HG03135 (cell line): ENCODE measurements at regions not wholly inside any gene's neighbourhood (a gene's known extent, or its start where the extent isn't known, plus 50 kb on each side); places are given as distances from the start of the nearest gene placed in this dataset.
"Not testable (repeated sequence)": the region's sequence is repeated elsewhere in the genome, so short reads cannot be mapped to it uniquely, and the experiment has no call there.

ENCODE experiments used
- ATAC-seq: cut with Tn5 transposase; IDR thresholded peaks from one replicate; pipeline ENCODE4 v1.9.1; 2021; ENCODE audit warnings: mild to moderate bottlenecking, moderate library complexity; ENCODE audit not compliant: unreplicated experiment

DNA sequence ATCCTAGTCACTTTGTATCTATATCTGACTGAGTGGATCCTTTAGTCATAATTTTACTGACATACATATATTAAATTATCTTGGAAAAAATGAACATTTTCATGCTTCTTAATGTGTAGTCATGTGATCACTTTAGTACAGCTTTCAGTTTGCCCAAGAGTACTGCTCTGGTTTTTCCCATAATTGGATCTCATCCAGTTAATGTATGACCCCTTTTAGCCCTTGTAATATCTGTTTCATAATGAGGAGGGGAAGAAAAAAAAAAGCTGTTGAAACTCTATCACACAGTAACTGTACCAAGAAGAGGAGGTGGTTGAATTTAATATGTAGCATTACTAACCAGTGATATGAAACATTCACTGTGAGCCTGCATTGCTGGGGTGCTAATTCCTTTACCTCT lies 328.7 kb downstream of the PTPRC start:
- no peak for ATAC-seq

DNA sequence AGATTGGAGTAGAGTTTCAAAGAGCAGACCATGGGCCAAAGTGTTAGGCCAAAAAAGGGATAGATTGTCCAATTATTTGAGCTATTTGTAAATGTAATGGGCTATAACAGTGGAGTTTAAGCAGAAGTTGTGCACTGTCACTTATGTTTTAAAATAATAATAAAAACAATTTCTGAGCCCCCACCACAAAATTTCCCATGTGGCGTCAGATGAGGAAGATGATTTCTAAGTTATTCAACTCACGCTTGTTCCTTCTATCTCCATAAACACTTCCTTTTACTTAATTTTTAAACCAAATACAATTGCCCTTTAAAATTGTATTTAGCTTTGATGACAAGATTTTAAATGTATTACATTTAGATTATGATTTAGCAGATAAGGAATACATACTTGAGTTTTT lies 330.0 kb downstream of the PTPRC start:
- no peak for ATAC-seq

DNA sequence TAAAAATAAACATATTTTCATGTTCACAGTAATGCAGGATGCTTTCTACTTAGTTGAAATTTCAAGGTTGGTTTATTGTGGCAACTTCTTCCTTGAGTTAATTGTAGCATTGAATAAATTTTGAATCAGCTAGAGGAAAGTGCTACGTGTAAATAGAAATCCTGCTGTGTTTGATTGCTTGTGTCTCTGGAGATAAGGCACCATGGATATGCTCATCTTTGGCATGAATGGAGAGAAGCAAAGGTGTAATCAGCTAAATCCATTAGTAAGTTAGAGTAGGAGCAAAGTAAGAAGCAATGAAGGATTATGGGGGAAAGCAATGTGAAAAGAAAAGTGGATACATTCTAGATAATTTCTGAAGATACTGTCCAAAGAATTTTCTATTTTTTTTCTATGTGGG lies 331.1 kb downstream of the PTPRC start:
- ATAC-seq = no peak

DNA sequence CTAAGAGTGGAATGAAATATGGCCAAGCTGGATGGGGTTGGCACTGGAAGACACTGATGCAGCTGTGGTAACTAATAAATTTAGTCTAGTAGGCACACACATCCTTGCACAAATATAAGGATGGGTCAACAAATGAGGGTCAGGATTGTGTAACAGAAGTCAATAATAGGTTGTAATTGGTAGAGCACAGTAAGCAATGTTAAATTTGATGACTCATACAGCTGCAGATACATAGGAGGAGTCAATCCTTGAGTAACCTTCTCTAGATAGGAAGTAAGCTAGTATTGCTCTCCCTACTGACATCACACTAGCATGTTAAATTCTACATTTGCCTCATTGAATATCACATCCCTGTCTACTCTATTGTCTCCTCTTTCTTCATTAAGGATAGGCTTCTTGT lies 332.1 kb downstream of the PTPRC start:
- ATAC-seq = no peak

DNA sequence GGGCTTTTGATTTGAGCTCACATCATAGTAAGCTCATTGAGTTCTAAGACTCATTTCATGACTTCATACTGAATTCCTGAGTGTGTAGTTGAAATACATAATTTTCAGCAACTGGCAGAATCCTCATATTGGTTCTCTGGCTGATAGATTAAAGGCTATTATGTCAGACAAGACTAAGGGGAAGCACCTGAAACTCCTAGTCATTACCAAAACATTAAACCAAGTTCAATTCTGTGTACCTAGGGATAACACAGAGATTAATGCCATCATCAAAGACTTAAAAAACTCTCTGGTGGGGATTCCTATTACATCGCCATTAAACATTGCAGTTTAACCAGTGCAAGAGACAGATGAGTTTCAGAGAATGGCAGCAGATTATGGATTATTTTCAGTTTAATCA lies 339.1 kb downstream of the PTPRC start:
- ATAC-seq = no peak

DNA sequence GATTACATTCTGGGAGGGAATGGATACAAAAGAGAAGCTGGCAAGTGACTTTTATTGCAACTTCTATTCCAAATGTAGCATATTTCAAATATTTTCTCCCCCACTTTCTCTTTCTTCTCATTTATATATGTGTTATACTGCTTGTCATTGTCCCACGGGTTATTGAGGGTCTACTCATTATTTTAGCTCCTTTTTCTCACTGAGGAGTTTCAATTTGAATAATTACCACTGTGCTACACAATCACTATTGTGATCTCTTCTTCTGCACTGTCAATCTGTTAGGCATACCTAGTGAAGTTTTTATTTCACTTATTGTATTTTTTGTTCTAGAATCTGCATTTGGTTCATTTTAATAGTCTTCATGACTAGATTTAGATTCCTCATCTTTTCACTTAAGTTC lies 339.7 kb downstream of the PTPRC start:
- ATAC-seq = no peak

DNA sequence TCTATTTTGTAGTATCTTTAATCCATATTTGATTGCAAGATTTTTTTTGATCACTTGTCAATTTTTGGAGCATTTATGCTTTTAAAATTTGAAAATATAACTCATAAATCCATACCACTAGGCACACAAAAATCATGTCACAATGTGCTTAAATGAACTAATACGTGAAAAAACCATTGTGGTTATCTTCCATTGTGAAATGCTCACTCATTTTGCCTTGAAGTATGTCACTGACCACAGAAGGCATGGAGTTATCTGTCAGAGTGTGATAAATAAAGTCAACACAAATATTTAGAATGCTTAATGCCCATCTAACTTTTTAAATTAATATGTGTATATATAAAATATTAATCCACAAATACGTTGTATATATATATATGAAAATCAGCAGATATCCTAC lies 347.2 kb downstream of the PTPRC start:
- ATAC-seq = no peak

DNA sequence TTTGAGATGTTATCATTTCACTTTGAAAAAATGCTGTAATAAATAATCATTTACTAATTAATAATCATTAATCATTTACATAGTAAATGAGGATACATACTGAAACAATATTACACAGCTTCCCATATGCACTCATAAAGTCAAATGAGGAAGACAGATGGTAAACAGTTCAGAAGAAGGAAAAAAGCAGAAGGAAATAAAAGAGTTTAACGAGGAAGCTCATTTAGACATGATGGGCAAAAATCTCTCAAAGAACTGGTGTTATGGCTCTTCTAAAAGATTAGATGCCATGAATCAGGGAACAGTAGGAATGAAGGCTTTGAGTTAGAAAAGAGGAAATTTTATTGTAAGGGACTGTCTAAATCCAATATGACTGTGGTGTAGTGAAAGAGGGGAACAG lies 347.6 kb downstream of the PTPRC start:
- ATAC-seq = no peak

DNA sequence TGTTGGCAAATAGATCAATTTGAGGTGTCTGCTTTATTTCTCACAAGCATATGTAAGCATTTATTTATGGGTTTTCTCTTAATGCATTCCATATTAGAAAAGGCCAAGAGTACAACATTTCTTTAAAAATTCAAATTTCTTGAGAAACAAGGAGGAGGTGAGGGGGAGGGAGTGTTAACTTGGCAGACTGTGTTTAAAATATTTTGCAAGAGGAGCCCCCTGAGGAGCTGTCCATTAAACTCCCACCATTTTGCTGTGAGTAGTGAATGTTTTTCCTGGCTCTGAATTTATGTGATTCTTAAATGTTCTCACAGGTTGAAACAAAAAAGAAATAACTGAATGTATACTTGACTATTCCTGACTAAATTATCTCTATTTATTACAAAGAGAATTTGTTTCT lies 363.8 kb downstream of the PTPRC start:
- ATAC-seq = no peak

DNA sequence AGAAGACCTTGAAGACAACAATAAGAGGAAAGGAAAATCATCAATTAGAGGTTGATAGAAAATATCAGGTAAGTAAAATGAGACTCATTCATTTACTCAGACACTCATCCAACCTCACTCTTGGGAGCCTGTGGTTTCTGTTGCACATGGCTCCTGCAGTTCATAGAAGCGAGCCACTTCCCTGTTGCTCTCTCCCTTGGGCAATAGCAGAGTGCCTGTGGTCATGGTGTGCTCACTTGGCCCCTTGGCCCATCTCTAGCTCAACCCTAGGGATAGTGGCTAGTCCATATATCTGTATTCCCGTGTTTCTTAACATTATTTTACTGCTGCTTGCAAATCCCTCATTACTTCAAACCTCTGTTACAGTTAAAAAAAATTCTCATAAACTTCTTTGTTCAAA lies 368.6 kb downstream of the PTPRC start:
- no peak for ATAC-seq

DNA sequence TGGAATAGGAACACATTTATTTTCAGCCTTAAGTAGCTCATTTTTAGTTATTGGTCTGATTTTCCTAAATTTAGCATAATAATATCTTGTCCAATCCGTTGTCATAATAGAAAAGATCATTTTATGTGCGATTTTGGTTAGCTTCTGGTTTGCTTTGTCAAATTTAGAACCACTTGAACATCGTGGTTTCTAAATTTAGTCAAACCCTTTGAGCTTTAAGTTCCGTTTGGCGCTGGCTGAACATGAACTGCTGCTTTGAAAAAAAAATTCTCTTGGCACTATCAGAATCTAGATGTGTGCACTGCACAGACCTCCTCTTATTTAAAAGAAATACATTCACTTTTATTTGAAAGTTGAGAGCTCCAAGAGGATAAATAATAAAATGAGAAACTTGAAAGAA lies 370.6 kb downstream of the PTPRC start:
- ATAC-seq = no peak

DNA sequence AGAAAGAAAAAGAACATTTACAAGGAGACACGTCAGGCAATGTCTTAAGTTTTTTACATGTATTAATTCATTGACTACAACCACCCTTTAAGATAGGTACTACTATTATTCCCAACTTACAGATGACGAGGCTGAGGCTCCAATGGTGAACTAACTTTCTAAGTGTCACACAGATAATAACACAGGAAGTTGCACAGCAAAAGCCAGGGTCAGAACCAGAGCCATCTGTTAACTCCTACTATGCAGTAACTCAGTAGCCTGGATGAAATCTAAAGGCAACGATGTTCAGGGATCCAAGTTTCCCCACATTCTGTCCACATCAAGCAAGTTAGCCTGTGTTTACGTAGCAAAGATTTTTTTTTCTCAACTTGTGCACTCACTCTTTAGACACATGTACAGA lies 371.7 kb downstream of the PTPRC start:
- no peak for ATAC-seq

DNA sequence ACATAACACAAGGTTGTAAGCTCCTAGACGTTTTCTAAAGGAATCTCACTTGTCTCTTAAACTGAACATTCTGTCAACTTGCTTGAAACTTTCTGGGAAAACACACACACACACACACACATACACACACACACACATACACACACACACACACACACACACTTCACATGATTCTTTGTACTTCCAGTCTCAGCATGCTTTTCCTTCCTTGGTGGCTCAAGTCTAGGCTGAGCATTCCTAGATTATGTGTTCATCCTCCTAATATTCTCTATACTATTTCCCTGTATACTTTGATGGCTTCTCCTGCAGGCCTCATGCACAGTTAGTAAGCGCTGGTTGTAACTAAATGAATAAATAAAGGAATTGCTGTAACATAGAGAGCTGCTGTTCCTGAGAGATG lies 372.1 kb downstream of the PTPRC start:
- no peak for ATAC-seq

DNA sequence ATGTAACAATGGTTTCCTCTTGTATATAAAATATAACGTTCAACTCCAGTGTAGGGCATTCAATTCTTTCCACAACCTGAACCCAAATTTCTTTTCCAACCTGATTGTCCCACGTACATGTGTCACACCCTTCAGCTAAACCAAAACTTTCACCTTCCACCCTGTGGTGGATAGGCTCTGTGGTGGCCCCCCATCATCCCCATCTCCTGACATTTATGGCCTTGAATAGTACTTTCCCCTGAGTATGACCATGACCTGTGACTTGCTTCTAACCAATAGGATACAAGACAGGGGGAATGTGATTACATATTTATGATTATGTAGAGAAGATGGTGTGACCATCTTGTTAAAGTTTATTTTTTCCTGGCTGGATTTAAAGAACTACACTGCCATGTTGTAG lies 377.0 kb downstream of the PTPRC start:
- no peak for ATAC-seq

DNA sequence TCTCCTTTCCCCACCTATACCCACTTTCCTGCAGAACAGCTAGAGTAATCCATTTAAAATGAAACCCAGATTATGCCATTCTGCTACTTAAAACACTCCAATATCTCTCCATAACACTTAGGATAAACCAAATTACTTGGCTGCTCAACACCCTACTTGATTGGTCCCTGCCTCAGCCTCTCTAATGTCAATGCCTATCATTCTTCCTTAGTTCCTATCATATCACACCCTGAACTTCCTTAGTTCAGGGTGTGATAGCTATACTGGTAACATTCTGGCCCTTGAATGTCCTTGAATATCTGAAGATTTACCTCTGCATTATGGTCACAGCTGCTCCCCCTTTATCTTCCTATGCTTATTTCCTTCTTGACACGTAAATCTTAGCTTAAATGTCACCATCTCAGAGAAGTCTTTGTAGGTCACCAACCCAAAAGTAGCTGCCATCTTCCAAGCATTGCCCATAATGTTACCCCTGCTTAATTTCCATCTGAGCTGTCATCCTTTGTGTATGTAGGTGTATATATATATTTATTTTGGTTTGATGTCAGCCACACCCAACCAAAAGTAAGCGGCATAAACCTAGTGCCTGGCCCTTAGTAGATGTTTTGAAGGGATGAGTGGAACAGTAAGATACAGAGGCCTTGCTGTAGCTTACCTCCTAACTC lies 379.8 kb downstream of the PTPRC start:
- ATAC-seq = no peak

DNA sequence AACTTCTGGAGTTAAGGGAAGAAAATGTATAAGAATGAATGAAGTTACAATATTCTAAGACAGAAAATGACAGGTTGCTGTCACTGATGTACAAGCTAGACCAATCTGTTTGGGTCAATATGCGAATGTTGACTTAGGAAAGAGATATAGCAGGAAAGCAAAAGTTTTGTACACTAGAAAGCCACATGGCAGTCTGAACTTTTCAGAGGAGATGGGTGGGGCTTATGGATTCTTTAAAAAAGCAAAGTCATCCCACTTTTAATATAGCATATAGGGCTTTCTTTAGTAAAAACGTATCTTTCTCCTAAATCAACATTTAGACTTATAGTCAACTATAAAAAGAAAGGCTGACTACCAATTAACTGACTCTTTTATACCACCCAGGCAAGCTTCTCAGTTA lies 381.2 kb downstream of the PTPRC start:
- ATAC-seq = no peak

DNA sequence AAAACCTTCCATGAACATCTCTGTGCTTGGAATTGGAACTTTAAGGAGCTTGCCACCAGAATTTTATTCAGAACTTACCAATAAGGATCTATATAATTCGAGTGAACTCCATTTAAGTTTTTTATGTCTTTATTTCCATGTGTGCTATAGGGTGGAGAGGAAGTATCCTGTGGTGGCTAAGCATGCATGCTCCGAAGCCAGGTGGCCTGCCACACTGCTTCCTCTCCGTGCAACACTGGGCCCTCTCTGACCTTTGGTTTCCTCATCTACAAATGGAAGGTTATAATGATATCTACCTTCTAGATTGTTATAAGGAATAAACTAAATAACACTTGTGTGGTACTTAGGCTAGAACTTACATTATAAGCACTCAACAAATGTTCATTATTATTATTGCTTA lies 382.1 kb downstream of the PTPRC start:
- ATAC-seq = no peak

DNA sequence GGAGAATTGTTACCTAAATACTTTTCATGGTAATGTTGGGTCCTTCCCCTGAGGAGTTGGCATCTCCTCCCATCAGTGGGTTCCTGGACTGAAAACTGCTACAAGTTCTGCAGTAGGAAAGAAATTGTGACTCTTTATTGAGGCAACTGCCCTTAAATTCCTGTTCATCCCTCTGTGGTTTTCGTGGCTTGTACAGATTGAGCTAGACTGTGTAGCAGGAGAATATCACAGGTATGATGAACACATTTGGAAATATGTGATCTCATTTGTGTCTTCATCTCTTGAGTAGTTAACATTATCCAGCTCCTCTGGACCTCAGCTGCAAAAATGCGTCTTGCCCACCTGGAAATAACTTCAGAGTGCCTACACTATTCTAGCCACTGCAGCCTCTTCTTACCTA lies 390.6 kb downstream of the PTPRC start:
- ATAC-seq = no peak

DNA sequence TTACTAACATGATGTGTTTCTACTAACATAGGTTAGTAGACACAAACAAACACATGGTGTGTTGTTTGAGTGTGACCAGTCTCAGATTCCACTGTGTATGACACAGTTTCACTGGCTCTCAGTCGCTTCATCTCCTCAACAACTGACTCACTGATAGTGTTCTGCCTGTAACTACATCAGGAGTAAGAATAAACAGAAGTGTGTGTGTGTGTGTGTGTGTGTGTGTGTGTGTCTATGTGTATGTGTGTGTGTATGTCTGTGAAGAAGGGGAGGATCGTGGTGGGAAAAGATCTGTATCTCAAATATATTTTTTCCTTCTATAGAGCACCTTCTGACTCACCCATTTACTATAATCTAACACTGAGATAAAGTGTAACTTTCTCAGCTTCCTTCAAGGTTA lies 391.0 kb downstream of the PTPRC start:
- no peak for ATAC-seq

DNA sequence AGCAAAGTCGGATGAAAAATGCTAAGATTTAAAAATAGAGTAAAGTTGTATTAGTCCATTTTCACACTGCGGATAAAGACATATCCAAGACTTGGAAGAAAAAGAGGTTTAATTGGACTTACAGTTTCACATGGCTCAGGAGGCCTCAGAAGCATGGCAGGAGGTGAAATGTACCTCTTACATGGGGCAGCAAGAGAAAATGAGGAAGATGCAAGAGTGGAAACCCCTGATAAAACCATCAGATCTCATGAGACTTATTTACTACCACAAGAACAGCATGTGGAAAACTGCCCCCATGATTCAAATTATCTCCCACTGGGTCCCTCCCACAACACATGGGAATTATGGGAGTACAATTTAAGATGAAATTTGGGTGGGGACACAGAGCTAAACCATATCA lies 391.7 kb downstream of the PTPRC start:
- ATAC-seq = not testable (repeated sequence)

DNA sequence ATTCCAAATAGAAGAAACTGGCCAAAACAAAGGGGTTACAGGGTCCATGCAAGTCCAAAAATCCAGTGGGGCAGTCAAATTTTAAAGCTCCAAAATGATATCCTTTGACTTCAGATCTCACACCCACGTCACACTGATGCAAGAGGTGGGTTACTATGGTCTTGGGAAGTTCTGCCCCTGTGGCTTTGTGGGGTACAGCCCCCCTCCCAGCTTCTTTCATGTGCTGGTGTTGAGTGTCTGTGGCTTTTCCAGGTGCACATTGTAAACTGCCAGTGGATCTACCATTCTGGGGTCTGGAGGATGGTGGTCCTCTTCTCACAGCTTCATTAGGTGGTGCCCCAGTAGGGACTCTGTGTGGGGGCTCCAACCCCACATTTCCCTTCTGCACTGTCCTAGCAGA lies 392.3 kb downstream of the PTPRC start:
- not testable (repeated sequence) for ATAC-seq

DNA sequence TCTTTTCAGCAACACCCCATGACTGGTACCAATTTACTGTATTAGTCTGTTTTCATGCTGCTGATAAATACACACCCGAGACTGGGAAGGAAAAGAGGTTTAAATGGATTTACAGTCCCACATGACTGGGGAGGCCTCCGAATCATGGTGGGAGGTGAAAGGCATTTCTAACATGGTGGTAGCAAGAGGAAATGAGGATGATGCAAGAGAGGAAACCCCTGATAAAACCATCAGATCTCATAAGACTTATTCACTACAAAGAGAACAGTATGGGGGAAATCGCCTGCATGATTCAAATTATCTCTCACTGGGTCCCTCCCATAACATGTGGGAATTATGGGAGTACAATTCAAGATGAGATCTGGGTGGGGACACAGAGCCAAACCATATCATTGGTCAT lies 393.6 kb downstream of the PTPRC start:
- ATAC-seq = not testable (repeated sequence)

DNA sequence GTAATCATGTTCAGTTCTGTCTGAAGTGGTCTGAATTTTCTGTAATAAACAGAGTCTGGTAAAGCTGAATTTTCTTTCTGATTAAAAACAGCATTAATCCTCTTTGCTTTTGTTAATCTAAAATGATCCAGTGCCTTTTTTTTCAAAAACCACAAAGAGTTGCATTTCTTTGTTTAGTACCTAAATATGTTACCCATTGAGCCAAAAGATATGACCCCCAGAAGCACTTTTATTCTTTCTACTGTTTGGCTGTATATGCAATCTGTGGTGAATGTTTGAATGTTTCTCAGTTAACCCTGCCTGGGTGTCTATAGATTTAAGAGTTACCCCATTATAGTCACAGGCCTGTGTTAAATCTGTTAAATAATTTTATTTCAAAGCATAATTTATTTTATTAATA lies 394.8 kb downstream of the PTPRC start:
- no peak for ATAC-seq

DNA sequence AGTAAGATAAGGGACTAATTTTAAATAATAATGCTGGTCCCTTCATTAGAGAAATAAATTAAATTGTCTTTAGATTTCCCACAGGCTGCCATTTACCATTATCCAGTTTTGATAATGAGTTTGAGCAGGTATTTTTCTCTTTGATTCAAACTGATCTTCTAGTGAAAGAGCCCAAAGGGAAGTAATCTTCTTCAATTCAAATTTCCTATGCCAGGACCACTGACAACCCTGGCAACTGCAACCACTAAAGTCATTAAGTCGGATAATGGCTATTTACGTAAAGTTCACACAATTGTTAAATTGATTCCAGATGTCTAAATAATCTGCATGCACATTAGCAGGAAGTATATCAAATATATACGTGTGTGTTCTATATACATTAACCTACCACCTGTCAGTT lies 399.3 kb downstream of the PTPRC start:
- no peak for ATAC-seq
